ENCODE measurements at regions not wholly inside any gene's neighbourhood (a gene's known extent, or its start where the extent isn't known, plus 50 kb on each side); places are given as distances from the start of the nearest gene placed in this dataset.

GRCh38 chr16:5461574-5461973 lies 364.0 kb upstream of the EEF2KMT start:
- CTCF ChIA-PET = no interaction called here
- TF ChIP-seq FOXA1 (IDR thresholded peaks at IDR 0.05) (no peak), PKNOX1 (IDR thresholded peaks at IDR 0.05) (no peak), TARDBP (IDR thresholded peaks at IDR 0.05) (no peak), HDGF (IDR thresholded peaks at IDR 0.05; ENCODE audit: borderline replicate concordance) (no peak), FOXM1 (IDR thresholded peaks at IDR 0.05; ENCODE audit: borderline replicate concordance) (no peak), ARNT (IDR thresholded peaks at IDR 0.05) (no peak), ZNF384 (IDR thresholded peaks at IDR 0.05) (no peak), SP1 (IDR thresholded peaks at IDR 0.05) (no peak), NFRKB (IDR thresholded peaks at IDR 0.05) (no peak), FOXK2 (IDR thresholded peaks at IDR 0.05) (no peak)
- DNase-seq (ENCODE audit: extremely low spot score) = no peak
- POLR2A ChIA-PET = no interaction called here

GRCh38 chr16:5461141-5461540 lies 363.5 kb upstream of the EEF2KMT start:
- no peak for TF ChIP-seq NFRKB (IDR thresholded peaks at IDR 0.05)
- no peak for TF ChIP-seq LEF1 (IDR thresholded peaks at IDR 0.05; ENCODE audit: borderline replicate concordance)
- no peak for TF ChIP-seq FOXK2 (IDR thresholded peaks at IDR 0.05)
- no peak for TF ChIP-seq BHLHE40 (IDR thresholded peaks at IDR 0.05; ENCODE audit: borderline replicate concordance)
- no peak for TF ChIP-seq TARDBP (IDR thresholded peaks at IDR 0.05)
- no peak for TF ChIP-seq CTBP1 (IDR thresholded peaks at IDR 0.05; ENCODE audit: borderline replicate concordance)
- no peak for TF ChIP-seq SP1 (IDR thresholded peaks at IDR 0.05)
- TF ChIP-seq FOXA1 (IDR thresholded peaks at IDR 0.05) = no peak
- TF ChIP-seq HDGF (IDR thresholded peaks at IDR 0.05; ENCODE audit: borderline replicate concordance) = no peak
- TF ChIP-seq PKNOX1 (IDR thresholded peaks at IDR 0.05) = no peak
- TF ChIP-seq SUZ12 (IDR thresholded peaks at IDR 0.05) = no peak
- TF ChIP-seq L3MBTL2 (conservative IDR thresholded peaks at IDR 0.05) = no peak
- TF ChIP-seq FOXM1 (IDR thresholded peaks at IDR 0.05; ENCODE audit: borderline replicate concordance) = no peak
- no peak for TF ChIP-seq ZNF384 (IDR thresholded peaks at IDR 0.05)
- TF ChIP-seq ARNT (IDR thresholded peaks at IDR 0.05) = no peak
- no peak for TF ChIP-seq ELF4 (IDR thresholded peaks at IDR 0.05)
- DNase-seq (ENCODE audit: extremely low spot score) = no peak
- POLR2A ChIA-PET = no interaction called here
- CTCF ChIA-PET = no interaction called here

GRCh38 chr16:5460701-5461100 lies 363.1 kb upstream of the EEF2KMT start:
- no peak for DNase-seq (ENCODE audit: extremely low spot score)
- TF ChIP-seq NFRKB (IDR thresholded peaks at IDR 0.05) (no peak), FOXA1 (IDR thresholded peaks at IDR 0.05) (no peak)
- ChIA-PET POLR2A (no interaction called here), CTCF (no interaction called here)

GRCh38 chr16:5459863-5460262 lies 362.3 kb upstream of the EEF2KMT start:
- CTCF ChIA-PET = no interaction called here
- DNase-seq (ENCODE audit: extremely low spot score) = no peak
- no peak for TF ChIP-seq BHLHE40 (IDR thresholded peaks at IDR 0.05; ENCODE audit: borderline replicate concordance)
- TF ChIP-seq PKNOX1 (IDR thresholded peaks at IDR 0.05) = no peak
- no peak for TF ChIP-seq FOXK2 (IDR thresholded peaks at IDR 0.05)
- TF ChIP-seq ELF4 (IDR thresholded peaks at IDR 0.05) = no peak
- TF ChIP-seq SP1 (IDR thresholded peaks at IDR 0.05) = no peak
- TF ChIP-seq SUZ12 (IDR thresholded peaks at IDR 0.05) = no peak
- no peak for TF ChIP-seq CTBP1 (IDR thresholded peaks at IDR 0.05; ENCODE audit: borderline replicate concordance)
- TF ChIP-seq L3MBTL2 (conservative IDR thresholded peaks at IDR 0.05) = no peak
- TF ChIP-seq ZNF384 (IDR thresholded peaks at IDR 0.05) = no peak
- TF ChIP-seq FOXA1 (IDR thresholded peaks at IDR 0.05) = no peak
- no peak for TF ChIP-seq TARDBP (IDR thresholded peaks at IDR 0.05)
- no peak for TF ChIP-seq FOXM1 (IDR thresholded peaks at IDR 0.05; ENCODE audit: borderline replicate concordance)
- no peak for TF ChIP-seq HDGF (IDR thresholded peaks at IDR 0.05; ENCODE audit: borderline replicate concordance)
- no peak for TF ChIP-seq NFRKB (IDR thresholded peaks at IDR 0.05)
- TF ChIP-seq ARNT (IDR thresholded peaks at IDR 0.05) = no peak
- no peak for TF ChIP-seq LEF1 (IDR thresholded peaks at IDR 0.05; ENCODE audit: borderline replicate concordance)
- POLR2A ChIA-PET = no interaction called here

- POLR2A ChIA-PET = no interaction called here
- TF ChIP-seq PKNOX1 (IDR thresholded peaks at IDR 0.05) = no peak
- TF ChIP-seq FOXM1 (IDR thresholded peaks at IDR 0.05; ENCODE audit: borderline replicate concordance) = no peak
- TF ChIP-seq FOXA1 (IDR thresholded peaks at IDR 0.05) = no peak
- no peak for TF ChIP-seq ELF4 (IDR thresholded peaks at IDR 0.05)
- TF ChIP-seq BHLHE40 (IDR thresholded peaks at IDR 0.05; ENCODE audit: borderline replicate concordance) = no peak
- no peak for TF ChIP-seq CTBP1 (IDR thresholded peaks at IDR 0.05; ENCODE audit: borderline replicate concordance)
- no peak for TF ChIP-seq TARDBP (IDR thresholded peaks at IDR 0.05)
- no peak for TF ChIP-seq SUZ12 (IDR thresholded peaks at IDR 0.05)
- TF ChIP-seq FOXK2 (IDR thresholded peaks at IDR 0.05) = no peak
- no peak for TF ChIP-seq NFRKB (IDR thresholded peaks at IDR 0.05)
- TF ChIP-seq HDGF (IDR thresholded peaks at IDR 0.05; ENCODE audit: borderline replicate concordance) = no peak
- CTCF ChIA-PET = no interaction called here
- no peak for DNase-seq (ENCODE audit: extremely low spot score)
These were observed 357.5 kb upstream of the EEF2KMT start for GRCh38 chr16:5455110-5455509.

- no peak for DNase-seq (ENCODE audit: extremely low spot score)
- ChIA-PET CTCF (no interaction called here), POLR2A (no interaction called here)
- TF ChIP-seq CTBP1 (IDR thresholded peaks at IDR 0.05; ENCODE audit: borderline replicate concordance) (no peak), BHLHE40 (IDR thresholded peaks at IDR 0.05; ENCODE audit: borderline replicate concordance) (no peak), LEF1 (IDR thresholded peaks at IDR 0.05; ENCODE audit: borderline replicate concordance) (no peak), TARDBP (IDR thresholded peaks at IDR 0.05) (no peak), SUZ12 (IDR thresholded peaks at IDR 0.05) (no peak), ZNF384 (IDR thresholded peaks at IDR 0.05) (no peak), L3MBTL2 (conservative IDR thresholded peaks at IDR 0.05) (no peak), PKNOX1 (IDR thresholded peaks at IDR 0.05) (no peak), HDGF (IDR thresholded peaks at IDR 0.05; ENCODE audit: borderline replicate concordance) (no peak), FOXM1 (IDR thresholded peaks at IDR 0.05; ENCODE audit: borderline replicate concordance) (no peak)
These were observed 356.8 kb upstream of the EEF2KMT start for GRCh38 chr16:5454349-5454748.
